TTC549 (cell line): ENCODE measurements at regions not wholly inside any gene's neighbourhood (a gene's known extent, or its start where the extent isn't known, plus 50 kb on each side); places are given as distances from the start of the nearest gene placed in this dataset.
"Not testable (repeated sequence)": the region's sequence is repeated elsewhere in the genome, so short reads cannot be mapped to it uniquely, and the experiment has no call there.

Experiments
- FAIRE-seq: peaks from 2 replicates; lab custom pipeline; 2012; peaks lifted over from hg19 to GRCh38; lab: Jason Lieb, UNC

DNA sequence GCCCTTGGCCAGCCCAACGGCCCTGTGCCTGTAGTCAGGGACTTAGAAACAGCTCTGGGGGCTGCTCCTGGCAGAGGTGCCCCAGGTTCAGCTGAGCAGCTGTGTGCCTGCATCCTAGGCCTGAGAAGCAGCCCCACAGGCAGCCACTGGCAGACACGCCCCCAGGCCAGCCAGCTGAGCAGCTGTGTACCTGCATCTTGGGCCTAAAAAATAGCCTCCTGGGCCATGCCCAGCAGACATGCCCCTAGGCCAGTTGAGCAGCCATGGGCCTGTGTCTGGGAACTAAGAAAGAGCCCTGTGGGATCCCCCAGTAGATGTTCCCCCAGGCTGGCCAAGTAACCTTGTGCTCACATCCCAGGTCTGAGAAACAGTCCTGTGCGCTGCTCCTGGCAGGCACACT, 64.0 kb downstream of the TBR1 start:
- FAIRE-seq, result no peak

DNA sequence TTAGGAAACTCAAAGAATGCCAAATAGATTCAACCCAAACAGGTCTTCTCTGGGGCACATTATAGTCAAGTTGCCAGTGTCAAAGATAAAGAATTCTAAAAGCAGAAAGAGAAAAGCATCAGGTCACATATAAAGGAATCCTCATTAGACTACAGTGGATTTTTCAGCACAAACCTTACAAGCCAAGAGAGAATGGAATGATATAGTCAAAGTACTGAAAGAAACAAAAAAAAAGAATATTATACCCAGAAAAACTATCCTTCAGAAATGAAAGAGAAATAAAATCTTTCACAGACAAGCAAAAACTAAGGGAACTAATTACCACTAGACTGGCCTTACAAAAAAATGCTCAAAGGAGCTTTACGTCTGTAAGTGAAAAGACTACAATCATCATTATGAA, 65.5 kb downstream of the TBR1 start:
- FAIRE-seq, result no peak

DNA sequence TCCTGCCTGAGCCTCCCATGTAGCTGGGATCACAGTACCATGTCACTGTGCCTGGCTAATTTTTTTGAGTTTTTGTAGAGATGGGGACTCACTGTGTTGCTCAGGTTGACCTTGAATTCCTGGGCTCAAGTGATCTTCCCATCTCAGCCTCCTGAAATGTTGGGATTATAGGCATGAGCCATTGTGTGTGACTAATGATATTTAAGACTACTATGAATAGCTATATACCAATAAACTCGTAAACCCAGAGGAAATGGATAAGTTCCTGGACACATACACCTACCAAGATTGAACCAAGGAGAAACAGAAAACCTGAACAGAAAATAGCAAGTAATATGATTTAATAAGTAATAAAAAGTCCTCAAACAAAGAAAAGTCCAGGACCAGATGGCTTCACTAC, 68.0 kb downstream of the TBR1 start:
- no peak for FAIRE-seq

DNA sequence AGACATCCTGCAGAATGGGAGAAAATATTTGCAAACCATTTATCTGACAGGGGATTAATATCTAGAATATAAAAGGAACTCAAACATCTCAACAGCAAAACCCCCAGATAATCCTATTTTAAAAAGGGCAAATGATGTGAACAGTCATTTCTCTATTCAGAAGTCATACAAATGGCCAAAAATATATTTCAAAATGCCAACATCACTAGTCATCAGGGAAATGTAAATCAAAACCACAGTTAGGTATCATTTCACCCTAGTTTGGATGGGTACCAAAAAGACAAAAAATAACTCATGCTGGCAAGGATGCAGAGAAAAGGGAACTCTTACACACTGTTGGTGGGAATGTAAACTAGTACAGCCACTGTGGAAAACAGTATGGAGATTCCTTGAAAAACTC, 70.0 kb downstream of the TBR1 start:
- no peak for FAIRE-seq

DNA sequence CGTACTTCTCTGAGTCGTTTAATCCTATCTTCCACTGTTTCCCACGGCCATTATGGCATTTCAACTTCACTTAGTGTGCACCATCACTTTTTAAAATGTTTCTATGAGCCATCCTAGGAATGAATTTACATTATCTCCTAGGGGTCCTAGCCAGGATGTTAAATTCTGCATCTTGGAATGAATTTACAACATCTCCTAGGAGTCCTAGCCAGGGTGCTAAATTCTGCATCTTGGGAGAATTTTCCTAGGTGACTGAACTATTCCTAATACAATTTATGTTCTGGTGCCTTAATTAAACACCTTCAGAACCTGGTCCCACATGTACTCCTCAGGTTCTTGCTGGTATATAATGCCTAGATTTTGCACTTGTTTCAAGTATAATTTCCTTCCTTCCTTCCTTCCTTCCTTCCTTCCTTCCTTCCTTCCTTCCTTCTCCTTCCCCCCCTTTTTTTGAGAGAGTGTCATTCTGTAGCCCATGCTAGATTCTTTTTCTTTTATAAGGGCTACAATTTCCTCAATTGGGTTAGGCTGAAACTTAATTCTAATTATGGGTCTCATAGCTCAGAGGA, 72.1 kb downstream of the TBR1 start:
- FAIRE-seq, result no peak

DNA sequence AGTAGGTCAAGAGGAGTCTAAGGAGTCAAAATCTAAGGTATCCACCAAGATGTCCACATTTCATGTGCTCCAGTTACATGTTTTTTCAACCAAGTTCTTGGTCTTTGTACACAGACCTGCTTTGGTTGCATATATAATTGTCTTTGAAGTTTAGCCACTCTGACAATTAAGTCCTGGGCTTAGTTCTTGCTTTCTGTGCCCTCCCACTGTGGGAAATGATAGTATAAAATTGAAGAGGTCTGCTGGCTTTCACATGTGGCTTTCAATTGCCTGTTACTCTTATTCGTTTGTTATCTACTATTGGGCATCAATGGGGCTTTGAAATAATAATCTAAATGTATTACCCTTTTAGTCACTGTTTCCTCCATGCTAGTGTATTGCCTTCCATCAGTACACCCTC, 72.8 kb downstream of the TBR1 start:
- no peak for FAIRE-seq

DNA sequence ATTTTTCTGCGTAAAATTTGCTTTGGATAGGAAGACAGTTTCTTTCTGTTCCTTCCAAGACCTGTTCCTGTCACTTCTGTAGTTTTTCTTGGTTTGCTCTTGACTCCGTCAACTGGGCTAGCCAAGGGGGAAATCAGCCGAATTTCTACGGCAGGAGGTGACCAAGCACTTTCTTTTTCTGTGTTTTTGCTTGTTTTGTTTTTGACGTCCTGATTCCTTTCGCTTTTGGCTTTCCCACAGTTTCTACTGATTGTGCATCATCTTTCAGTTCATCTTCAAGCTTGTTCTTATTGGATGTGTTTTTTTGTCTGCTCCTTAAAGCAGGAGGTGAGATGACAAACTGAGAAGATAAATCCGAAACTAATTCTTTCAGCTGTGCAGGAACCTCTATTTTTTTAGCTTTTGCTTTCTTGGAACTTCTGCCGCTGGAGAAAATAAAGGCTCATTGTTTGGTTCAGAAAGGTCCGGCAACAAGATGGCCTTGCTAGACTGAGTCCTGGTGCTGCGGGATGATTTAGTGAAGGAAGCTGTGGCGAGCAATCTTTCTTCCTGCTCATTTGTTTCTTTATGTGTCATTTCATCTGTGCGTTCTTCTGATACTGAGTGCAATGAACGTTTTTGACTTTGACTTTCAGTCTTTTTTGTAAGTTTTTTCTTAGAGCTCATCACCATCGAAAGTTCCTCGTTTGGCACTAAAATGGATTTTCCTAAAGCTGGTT, 85.0 kb downstream of the TBR1 start:
- not testable (repeated sequence) for FAIRE-seq

DNA sequence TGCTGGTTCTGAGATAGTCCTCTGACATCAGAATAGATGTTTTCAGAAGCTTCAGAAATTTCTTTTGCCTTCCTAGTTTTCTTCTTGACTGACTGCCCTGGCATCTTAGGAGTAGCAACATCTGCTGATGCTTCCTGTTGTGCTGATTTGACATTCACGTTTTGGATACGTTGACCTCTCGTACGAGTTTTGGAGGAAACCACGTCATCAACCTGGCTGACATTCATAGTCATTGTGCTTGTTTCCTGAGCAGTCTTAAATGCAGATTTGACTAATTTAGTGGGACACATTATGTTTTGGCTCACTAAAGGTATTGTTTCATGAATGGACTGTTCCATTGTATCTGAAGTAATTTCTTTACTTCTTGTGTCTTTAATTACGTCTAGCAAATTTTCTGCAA, 86.2 kb downstream of the TBR1 start:
- not testable (repeated sequence) for FAIRE-seq

DNA sequence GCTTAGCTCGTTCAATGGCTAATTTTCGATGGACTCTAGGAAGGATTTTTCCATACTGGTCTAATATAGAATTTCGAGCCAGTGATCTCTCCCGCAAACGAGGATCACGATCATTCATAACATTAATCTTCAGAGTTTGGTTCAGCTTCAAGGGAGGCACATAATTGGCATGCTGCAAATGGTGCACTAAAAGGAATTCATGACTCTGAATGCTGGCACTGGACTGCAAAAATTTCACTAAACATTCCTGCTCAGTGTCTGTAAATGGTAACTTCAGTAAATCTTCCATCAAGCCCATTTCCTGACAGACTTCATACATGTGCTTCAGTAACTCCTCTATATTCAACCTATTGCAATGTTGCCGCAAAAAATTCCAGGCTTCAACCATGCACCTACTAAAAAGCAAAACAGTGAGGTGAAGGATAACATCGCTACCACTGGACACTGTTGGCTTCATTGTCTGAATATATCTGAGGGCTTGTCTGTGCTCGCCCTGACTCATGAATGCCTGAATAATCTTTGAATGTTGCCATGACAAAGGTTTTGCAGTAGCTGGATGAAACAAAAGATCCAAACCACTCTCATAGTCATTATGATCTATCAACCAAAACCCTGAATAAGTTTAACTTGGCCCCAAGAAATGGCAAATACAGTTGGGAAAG, 88.7 kb downstream of the TBR1 start:
- not testable (repeated sequence) for FAIRE-seq

DNA sequence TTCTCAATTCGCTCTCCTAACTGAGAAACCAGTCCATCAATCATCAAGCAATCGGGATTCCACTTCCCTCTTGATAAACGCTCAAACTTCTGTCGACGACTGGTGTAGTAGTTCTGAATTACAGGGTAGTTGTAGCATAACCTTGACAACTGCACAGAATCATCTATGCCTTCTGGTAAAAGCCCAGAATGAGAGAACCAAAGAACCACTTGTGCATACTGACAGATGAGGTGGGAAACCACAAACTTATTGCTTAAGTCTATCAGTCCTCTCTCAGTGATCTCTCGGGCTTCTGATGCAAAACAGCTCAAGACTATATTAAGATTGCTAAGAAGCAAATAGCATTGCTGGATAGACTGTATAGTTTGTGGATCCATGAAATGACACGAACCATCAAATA, 89.4 kb downstream of the TBR1 start:
- not testable (repeated sequence) for FAIRE-seq

DNA sequence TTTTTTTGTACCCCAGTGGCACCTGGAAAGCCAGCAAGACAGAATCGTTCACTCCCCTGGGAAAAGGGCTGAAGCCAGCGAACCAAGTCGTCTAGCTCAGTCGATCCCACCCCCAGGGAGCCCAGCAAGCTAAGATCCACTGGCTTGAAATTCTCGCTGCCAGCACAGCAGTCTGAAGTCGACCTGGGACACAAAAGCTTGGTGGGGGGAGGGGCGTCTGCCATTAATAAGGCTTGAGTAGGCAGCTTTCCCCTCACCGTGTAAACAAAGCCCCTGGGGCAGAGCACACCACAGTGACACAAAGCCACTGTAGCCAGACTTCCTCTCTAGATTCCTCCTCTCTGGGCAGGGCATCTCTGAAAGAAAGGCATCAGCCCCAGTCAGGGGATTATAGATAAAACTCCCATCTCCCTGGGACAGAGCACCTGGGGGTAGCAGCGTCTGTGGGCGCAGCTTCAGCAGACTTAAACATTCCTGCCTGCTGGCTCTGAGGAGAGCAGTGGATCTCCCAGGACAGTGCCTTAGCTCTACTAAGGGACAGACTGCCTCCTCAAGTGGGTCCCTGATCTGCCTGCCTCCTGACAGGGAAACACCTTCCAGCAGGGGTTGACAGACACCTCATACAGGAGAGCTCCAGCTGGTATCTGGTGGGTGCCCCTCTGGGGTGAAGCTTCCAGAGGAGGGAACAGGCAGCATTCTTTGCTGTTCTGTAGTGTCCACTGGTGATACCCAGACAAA, 97.4 kb downstream of the TBR1 start:
- not testable (repeated sequence) for FAIRE-seq

DNA sequence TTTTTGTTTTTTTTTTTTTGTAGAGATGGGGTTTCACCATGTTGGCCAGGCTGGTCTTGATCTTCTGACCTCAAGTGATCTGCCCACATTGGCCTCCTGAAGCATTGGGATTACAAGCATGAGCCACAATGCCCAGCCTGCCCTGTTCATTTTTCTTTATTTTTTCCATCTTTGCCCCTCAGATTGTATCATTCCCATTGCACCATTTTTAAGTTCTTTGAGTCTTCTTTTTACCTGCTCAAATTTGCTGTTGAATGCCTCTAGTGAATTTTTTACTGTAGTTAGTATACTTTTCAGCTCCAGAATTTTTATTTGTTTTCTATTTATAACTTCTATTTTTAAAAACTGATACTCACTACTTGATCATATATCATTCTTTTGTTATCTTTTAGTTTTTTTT, 101.4 kb upstream of the SLC4A10 start:
- FAIRE-seq, result no peak

DNA sequence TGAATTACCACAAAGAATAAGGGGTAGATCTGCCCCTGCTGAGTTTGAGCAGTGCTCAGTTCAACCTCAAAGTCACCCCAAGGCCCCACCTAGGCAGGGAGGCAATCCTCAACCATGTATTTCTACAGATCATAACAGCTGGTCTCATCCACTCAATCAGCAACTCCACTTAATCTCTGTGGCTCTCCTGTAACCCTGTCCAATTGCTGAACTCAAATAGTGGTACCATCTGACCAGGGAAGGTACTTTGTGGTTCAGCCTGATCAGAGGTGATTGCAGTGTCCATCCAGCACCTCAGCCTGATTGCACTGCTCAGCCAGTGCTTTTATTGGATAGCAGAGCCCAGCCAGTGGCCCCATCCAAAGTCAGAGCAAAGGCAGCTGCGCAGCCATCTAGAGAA, 91.0 kb upstream of the SLC4A10 start:
- FAIRE-seq, result no peak

DNA sequence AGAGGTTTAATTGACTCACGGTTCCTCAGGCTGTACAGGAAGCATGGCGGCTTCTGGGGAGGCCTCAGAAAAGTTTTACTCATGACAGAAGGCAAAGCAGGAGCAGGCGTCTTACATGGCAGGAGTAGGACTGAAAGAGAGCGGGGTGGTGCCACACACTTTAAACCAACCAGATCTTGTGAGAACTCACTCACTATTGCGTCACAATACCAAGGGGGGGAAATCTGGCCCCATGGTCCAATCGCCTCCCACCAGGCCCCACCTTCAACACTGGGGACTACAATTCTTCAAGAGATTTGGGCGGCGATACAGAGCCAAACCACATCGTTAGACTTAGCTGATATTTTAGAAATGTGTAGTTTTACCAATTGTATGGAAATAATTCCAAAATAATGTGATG, 77.6 kb upstream of the SLC4A10 start:
- FAIRE-seq, result no peak

DNA sequence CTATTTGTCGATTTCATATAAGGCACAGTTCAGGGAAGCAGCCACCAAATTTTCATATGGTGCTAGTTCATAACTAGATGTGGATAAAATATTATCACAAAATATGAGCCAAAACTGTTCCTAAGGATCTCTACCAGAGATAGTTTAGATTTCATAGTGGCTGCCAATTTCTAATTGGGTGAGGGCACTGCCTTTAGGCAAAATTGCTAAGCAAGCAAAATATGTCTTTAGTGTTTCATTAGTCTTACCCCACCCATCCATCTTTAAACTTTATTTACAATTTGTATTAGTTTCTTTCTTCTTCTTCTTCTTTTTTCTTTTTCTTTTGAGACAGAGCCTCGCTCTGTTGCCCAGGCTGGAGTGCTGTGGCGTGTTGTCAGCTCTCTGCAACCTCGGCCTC, 77.1 kb upstream of the SLC4A10 start:
- FAIRE-seq, result no peak

DNA sequence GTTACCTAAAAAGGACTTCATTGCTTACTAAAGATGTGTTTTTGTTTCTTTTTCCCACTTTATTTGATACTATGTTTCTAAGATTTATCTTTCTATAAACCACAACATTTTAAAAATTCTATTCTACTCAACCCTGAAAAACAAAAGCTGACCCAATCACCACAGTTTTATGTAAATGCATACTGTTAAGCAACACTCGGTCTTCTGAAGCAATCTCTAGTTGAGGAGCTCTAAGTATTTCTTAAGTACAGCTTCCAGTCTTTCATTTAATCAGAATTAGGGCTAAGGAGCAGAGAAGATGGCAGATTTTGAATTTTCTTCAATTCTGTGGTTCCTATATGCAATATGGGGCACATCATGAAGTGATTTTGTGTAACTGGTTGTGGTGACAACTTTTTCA, 72.2 kb upstream of the SLC4A10 start:
- no peak for FAIRE-seq

DNA sequence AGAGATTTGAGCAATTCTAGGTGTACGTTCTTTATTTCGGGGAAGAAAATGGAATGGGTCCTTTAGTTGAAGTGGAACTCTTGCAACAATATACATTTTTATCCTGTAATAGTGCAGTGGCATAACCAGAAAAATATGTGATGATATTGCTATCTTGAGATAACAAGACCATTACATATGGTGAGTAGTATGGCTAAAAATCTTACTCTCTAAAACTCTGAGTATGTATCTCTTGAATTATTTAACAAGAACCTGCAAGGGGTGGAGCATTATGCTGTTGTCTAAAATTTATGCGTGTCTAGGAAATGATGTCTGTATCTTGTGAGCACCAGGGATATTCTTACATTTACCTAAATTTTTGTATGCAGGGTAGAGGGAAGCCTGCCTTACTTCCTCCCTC, 68.4 kb upstream of the SLC4A10 start:
- FAIRE-seq, result no peak

DNA sequence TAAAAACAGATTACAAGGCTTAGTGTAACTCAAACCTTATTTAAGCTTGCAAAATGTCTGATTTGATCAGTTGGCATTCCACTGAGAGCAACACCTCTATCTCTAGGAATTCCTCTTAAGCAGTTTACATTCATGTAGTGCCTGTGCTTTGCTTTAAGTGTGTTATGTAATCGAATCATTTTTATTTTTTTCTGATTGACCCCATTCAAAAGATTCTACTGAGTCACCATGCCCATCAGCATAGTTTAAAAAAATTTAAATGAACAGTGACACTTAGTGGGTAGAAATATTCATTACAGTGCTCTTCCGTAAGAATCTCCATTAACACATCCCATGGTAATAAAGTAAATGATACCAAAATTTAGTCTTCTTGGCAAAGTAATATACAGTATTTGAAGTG, 67.8 kb upstream of the SLC4A10 start:
- peak; percentile 60 for FAIRE-seq

DNA sequence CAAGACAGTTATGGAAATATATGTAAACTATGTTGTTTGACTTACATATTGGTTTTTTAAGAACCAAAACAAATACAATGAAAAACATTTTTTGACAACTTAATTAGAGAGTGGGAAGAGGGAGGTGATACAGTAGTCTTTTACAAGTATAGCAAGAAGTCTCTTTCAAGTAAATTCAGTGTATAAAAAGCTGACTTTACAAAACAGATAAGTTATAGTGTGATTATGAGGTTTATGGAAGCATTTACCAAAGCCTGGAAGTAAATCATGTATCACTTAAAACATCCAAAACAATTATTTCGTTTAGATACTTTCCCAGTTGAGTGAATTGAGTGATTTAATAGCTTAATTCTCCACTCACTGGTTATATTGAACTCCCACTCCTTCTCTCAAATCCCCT, 66.7 kb upstream of the SLC4A10 start:
- no peak for FAIRE-seq

DNA sequence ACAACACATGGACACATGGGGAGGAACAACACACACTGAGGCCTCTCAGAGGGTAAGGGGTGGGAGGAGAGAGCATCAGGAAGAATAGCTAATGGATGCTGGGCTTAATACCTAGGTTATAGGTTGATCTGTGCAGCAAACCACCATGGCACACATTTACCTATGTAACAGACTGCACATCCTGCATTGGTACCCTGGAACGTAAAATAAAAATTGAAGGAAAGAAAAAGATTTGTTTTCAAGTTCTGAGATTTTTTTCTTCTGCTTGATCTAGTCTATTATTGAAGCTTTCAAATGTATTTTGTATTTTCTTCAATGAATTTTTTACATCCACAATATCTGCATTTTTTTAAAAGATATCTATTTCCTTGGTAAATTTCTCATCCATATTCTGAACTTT, 59.3 kb upstream of the SLC4A10 start:
- no peak for FAIRE-seq

DNA sequence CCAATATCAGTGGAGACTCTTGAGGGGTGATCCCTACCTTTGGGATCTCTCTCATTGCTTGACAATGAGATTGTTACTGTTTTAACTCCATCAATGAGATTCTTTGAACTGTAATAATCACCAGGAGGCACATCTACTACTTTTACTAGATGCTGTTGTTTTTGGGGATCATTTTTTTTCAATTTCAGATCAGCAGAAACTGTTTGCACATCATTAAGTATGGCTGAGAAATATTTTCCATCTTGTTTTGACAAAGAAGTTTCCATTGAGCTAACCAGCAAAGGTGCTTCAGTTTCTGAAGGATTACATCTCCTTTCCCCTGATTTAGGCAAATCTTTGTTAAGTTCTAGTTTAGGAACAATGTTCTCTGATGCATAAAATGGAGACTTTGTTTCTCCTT, 54.8 kb upstream of the SLC4A10 start:
- no peak for FAIRE-seq

DNA sequence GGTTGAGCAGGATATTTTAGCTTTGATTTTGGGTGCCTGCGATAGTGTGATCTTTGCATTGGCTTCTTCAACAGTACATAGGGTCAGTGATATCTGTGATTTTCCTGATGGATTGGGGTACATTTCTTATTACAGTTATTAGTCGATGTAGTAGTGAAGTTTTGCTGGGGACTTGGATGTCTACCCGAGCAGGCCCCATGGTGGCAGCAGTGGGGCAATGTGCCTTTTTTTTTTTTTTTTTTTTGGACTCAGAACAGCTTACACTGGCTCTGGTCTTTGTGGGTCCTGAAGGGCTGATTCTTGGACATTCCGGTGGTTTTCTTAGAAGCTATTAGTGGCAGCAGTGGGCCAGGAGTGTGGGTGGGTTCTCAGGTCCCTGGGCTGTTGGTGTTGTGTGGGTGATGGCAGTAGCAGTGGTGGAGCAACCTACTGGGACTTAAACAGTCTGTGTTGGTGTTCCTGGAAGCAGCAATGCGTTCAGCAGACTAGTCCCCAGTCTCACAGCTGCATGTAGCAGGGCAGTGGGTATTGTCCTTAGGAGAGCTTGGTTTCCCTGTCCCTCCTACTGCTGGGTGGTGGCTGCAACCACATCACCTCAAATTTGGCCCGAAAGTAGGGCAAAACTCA, 53.7 kb upstream of the SLC4A10 start:
- no peak for FAIRE-seq

DNA sequence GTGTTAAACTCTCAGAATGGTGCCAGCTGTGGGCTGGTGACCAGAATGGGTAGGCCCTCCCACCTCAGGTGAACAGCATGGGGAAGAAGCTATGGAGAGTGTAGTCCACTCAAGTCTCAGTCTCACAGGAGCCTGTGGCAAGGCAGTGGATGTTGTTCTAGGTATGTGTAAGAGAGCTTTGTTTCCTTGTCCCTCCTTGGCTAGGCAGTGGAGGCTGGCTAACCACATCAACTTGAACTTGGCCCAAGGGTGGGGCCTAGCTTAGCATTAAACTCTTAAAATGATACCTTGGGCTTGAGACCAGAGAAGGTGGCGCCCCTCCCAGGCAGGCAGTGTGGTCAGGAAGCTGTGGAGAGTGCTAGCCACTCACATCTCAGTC, 53.2 kb upstream of the SLC4A10 start:
- FAIRE-seq, result no peak
